HepG2 (cell line): ENCODE measurements at regions not wholly inside any gene's neighbourhood (a gene's known extent, or its start where the extent isn't known, plus 50 kb on each side); places are given as distances from the start of the nearest gene placed in this dataset.

ENCODE experiments used
- ATAC-seq: fragments of 200-7000 bp; cut with Tn5 transposase; 3 replicates; pipeline ENCODE4 v1.9.1; 2020; ENCODE audit warnings: mild to moderate bottlenecking, moderate library complexity
- BruUV-seq: library from RNA; stranded (reverse); fragments of 400-500 nt; replicated peaks from 2 replicates; lab custom pipeline; 2021; lab: Mats Ljungman, UMichigan
- CTCF ChIA-PET: fragments of 300-600 bp; formaldehyde crosslinking; extraction: SDS; loops from one replicate; lab custom pipeline; 2021; ENCODE audit warnings: low total read pairs, inconsistent platforms, low intra/inter-chr PET ratio; lab: Yijun Ruan, JAX
- POLR2A ChIA-PET: fragments of 350-600 bp; sonication (Branson Sonifier 250); formaldehyde crosslinking; loops from one replicate; lab custom pipeline; 2020; ENCODE audit warnings: antibody characterized with exemption, inconsistent platforms; lab: Yijun Ruan, JAX
- DNase-seq: peaks from one replicate; pipeline ENCODE4 v3.0.0-alpha.2; 2015; ENCODE audit warnings: low spot score
- FAIRE-seq: peaks from 3 replicates; lab custom pipeline; 2011; peaks lifted over from hg19 to GRCh38; lab: Jason Lieb, UNC
- H2AFZ ChIP-seq: one replicate; pipeline ENCODE4 v1.6.1; 2011; ENCODE audit warnings: low read length, inconsistent platforms
- H3K27ac ChIP-seq: fragments of 300-600 bp; 3 replicates; pipeline ENCODE4 v1.8.0; 2011; ENCODE audit warnings: mixed run types, mild to moderate bottlenecking, mixed read lengths, low read length, inconsistent platforms; ENCODE audit not compliant: insufficient read depth; ENCODE audit errors: extremely low read length
- H3K27me3 ChIP-seq, 2 experiments: fragments of 200-600 bp in 1 of 2; 2 replicates in 1 of 2; 3 replicates in 1 of 2; pipeline versions ENCODE4 v1.6.0 to v1.8.0; 2011; ENCODE audit warnings: low read length in 2 of 2, mild to moderate bottlenecking in 2 of 2, moderate library complexity in 2 of 2, inconsistent platforms in 1 of 2; ENCODE audit not compliant: insufficient read depth in 2 of 2, control insufficient read depth in 1 of 2
- H3K36me3 ChIP-seq, 2 experiments: fragments of 200-600 bp in 1 of 2; replicated peaks in 1 of 2; 2 replicates in 1 of 2; 3 replicates in 1 of 2; pipeline versions ENCODE4 v1.5.1 to v1.8.0; 2011; ENCODE audit warnings: low read length in 2 of 2, inconsistent platforms in 1 of 2; ENCODE audit not compliant: insufficient read depth in 2 of 2, control insufficient read depth in 1 of 2
- H3K4me1 ChIP-seq: 2 replicates; pipeline ENCODE4 v1.5.1; 2012; ENCODE audit warnings: low read length, inconsistent platforms; ENCODE audit not compliant: insufficient read depth
- H3K4me2 ChIP-seq: 2 replicates; pipeline ENCODE4 v1.6.0; 2011; ENCODE audit warnings: low read depth, low read length, inconsistent platforms
- H3K4me3 ChIP-seq, 3 experiments: fragments of 200-600 bp in 1 of 3; sonication (generic), shearing (Covaris generic) in 1 of 3; replicated peaks in 1 of 3; 2 replicates each; pipeline ENCODE4 v1.5.1; 2011 to 2016; ENCODE audit warnings: low read length in 3 of 3, inconsistent platforms in 2 of 3, low read depth in 2 of 3, mild to moderate bottlenecking in 2 of 3, control low read depth in 1 of 3, mixed read lengths in 1 of 3; ENCODE audit not compliant: insufficient read depth in 1 of 3
- H3K79me2 ChIP-seq: one replicate; pipeline ENCODE4 v1.6.1; 2011; ENCODE audit warnings: low read length, inconsistent platforms; ENCODE audit not compliant: insufficient read depth
- H3K9ac ChIP-seq: 2 replicates; pipeline ENCODE4 v1.6.0; 2011; ENCODE audit warnings: mild to moderate bottlenecking, low read depth, low read length, inconsistent platforms; ENCODE audit not compliant: insufficient read depth
- H3K9me3 ChIP-seq: 2 replicates; pipeline ENCODE4 v1.5.1; 2012; ENCODE audit warnings: mild to moderate bottlenecking, low read length
- H4K20me1 ChIP-seq: 2 replicates; pipeline ENCODE4 v1.6.0; 2011; ENCODE audit warnings: inconsistent platforms, mild to moderate bottlenecking, low read length, moderate library complexity; ENCODE audit not compliant: insufficient read depth
- ERF ChIP-seq: IDR thresholded peaks from 2 replicates; pipeline ENCODE4 v1.6.1; 2018; ENCODE audit warnings: missing biosample characterization, missing genetic modification reagents
- GPN1 ChIP-seq: sonication (generic); formaldehyde crosslinking; IDR thresholded peaks from 2 replicates; pipeline ENCODE4 v1.5.1; 2020; ENCODE audit warnings: missing genetic modification reagents, borderline replicate concordance
- NFATC3 ChIP-seq: sonication (generic); formaldehyde crosslinking; IDR thresholded peaks from 2 replicates; pipeline ENCODE4 v1.5.1; 2020; ENCODE audit warnings: mild to moderate bottlenecking, missing genetic modification reagents
- SCMH1 ChIP-seq: sonication (generic); formaldehyde crosslinking; IDR thresholded peaks from 2 replicates; pipeline ENCODE4 v1.9.0; 2021; ENCODE audit warnings: missing genetic modification reagents, mild to moderate bottlenecking, borderline replicate concordance
- SNAI1 ChIP-seq: sonication (generic); formaldehyde crosslinking; IDR thresholded peaks from 2 replicates; pipeline ENCODE4 v1.5.0; 2020; ENCODE audit warnings: mild to moderate bottlenecking, missing genetic modification reagents, borderline replicate concordance
- XBP1 ChIP-seq: sonication (generic); formaldehyde crosslinking; IDR thresholded peaks from 2 replicates; pipeline ENCODE4 v1.5.0; 2020; ENCODE audit warnings: missing genetic modification reagents
- ZNF20 ChIP-seq: sonication (generic); formaldehyde crosslinking; IDR thresholded peaks from 2 replicates; pipeline ENCODE4 v1.4.0; 2020; ENCODE audit warnings: mild to moderate bottlenecking, moderate library complexity, missing genetic modification reagents
- ZNF335 ChIP-seq: sonication (generic); formaldehyde crosslinking; IDR thresholded peaks from 2 replicates; pipeline ENCODE4 v1.4.0; 2020; ENCODE audit warnings: missing genetic modification reagents
- ZNF557 ChIP-seq: sonication (generic); formaldehyde crosslinking; IDR thresholded peaks from 2 replicates; pipeline ENCODE4 v1.4.0; 2020; ENCODE audit warnings: missing genetic modification reagents
- ZNF737 ChIP-seq: sonication (generic); formaldehyde crosslinking; IDR thresholded peaks from 2 replicates; pipeline ENCODE4 v1.5.0; 2020; ENCODE audit warnings: missing genetic modification reagents, mild to moderate bottlenecking, borderline replicate concordance
- ZNF790 ChIP-seq: sonication (generic); formaldehyde crosslinking; IDR thresholded peaks from 2 replicates; pipeline ENCODE4 v1.8.0; 2022; ENCODE audit warnings: missing genetic modification reagents, mild to moderate bottlenecking, borderline replicate concordance
- WGBS: methylation state at CpG from one replicate; pipeline ENCODE4 v1.1.6; 2017; ENCODE audit warnings: low lambda C conversion rate; 5-methylcytosine and 5-hydroxymethylcytosine counted together
- in situ Hi-C: cut with HindIII; loops from 2 replicates; pipeline ENCODE4 v1.10.0; 2017; ENCODE audit warnings: low pct_unique_long_range_greater_than_20kb; ENCODE audit not compliant: extremely low pct_ligation_motif_present
- intact Hi-C: fragments of 100-400 bp; cut with micrococcal nuclease; formaldehyde crosslinking; loops from one replicate; pipeline ENCODE4 v1.10.0; 2022; ENCODE audit not compliant: unreplicated experiment
- TF ChIP-seq, protein P1 (sequence below): sonication (generic); formaldehyde crosslinking; IDR thresholded peaks from 2 replicates; pipeline ENCODE4 v1.5.0; 2020; ENCODE audit warnings: mild to moderate bottlenecking, missing genetic modification reagents
- TF ChIP-seq, protein P2 (sequence below): IDR thresholded peaks from 2 replicates; pipeline ENCODE4 v1.6.1; 2016; ENCODE audit warnings: control low read depth

DNA sequence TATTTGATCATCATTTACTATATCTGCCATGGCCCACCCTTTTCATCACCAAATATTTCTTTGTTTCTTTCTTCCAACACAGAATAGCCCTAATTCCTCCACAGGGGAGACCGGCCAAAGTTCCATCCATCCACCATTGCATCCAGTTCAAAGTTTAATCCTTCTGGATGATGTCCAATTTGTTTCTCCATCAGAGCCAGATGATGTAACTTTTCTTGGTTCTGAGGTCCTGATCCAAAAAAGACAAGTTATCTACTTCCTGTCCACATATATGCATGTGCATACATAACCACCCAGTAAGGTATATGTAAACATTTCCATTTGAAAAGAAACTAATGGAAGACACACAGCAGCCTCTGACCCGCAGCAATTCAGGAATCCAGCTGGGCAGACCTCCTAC lies 237.3 kb downstream of the SHOX2 start (continued):
- TF ChIP-seq, protein P1, sequence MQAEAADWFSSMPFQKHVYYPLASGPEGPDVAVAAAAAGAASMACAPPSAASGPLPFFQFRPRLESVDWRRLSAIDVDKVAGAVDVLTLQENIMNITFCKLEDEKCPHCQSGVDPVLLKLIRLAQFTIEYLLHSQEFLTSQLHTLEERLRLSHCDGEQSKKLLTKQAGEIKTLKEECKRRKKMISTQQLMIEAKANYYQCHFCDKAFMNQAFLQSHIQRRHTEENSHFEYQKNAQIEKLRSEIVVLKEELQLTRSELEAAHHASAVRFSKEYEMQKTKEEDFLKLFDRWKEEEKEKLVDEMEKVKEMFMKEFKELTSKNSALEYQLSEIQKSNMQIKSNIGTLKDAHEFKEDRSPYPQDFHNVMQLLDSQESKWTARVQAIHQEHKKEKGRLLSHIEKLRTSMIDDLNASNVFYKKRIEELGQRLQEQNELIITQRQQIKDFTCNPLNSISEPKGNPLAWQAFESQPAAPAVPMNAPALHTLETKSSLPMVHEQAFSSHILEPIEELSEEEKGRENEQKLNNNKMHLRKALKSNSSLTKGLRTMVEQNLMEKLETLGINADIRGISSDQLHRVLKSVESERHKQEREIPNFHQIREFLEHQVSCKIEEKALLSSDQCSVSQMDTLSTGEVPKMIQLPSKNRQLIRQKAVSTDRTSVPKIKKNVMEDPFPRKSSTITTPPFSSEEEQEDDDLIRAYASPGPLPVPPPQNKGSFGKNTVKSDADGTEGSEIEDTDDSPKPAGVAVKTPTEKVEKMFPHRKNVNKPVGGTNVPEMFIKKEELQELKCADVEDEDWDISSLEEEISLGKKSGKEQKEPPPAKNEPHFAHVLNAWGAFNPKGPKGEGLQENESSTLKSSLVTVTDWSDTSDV (CRISPR knock-in tag), result no peak
- TF ChIP-seq, all 625 proteins: peak for 0

DNA sequence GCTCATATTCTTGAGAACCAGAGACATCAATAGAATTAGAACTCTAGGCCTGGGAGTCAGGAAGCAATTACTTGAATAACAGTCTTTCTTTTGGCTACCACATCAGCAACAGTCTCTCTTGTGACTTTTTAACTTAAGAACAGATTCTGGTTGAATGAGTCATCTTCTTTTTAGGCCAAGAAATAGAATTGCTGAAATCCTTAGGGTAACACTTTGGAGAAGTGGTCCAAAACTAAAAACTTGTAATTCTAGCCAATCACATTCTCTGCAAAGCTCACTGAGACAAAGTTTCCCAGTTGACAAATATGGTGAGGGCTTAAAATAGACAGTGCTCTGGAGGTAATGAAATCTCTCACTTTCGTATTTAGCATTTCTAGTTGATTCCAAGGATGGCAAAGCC lies 238.0 kb downstream of the SHOX2 start:
- ChIA-PET CTCF (no interaction called here), POLR2A (no interaction called here)
- Histone ChIP-seq H3K4me3 (no peak overlapping the region), H3K9ac (no peak overlapping the region), H3K27ac (no peak overlapping the region), H3K27me3 (no peaks in the 10 kb centered on the region), H2AFZ (no peak overlapping the region), H3K4me2 (no peak overlapping the region), H3K36me3 (no peaks in the 10 kb centered on the region), H3K4me1 (no peaks in the 10 kb centered on the region), H3K9me3 (no peaks in the 10 kb centered on the region), H4K20me1 (no peaks in the 10 kb centered on the region), H3K79me2 (no peaks in the 10 kb centered on the region)
- in situ Hi-C loops, result loop anchor here (10.0 kb wide), 3 partner anchors 447 to 667 kb away; no protein-coding TSS in a partner anchor
- FAIRE-seq (no peak), DNase-seq (no peak), ATAC-seq (no peak)
- WGBS, result 0% methylated on average over 1 of the region's 1 CpG
- no TSS peak for BruUV-seq
- TF ChIP-seq ERF (CRISPR knock-in tag) (no peak), NFATC3 (CRISPR knock-in tag) (no peak), SCMH1 (no peak), SNAI1 (CRISPR knock-in tag) (no peak), XBP1 (CRISPR knock-in tag) (no peak), ZNF557 (CRISPR knock-in tag) (no peak), ZNF335 (no peak), ZNF790 (CRISPR knock-in tag) (no peak), ZNF737 (CRISPR knock-in tag) (no peak), GPN1 (no peak), ZNF20 (CRISPR knock-in tag) (no peak)
- TF ChIP-seq, protein P2, sequence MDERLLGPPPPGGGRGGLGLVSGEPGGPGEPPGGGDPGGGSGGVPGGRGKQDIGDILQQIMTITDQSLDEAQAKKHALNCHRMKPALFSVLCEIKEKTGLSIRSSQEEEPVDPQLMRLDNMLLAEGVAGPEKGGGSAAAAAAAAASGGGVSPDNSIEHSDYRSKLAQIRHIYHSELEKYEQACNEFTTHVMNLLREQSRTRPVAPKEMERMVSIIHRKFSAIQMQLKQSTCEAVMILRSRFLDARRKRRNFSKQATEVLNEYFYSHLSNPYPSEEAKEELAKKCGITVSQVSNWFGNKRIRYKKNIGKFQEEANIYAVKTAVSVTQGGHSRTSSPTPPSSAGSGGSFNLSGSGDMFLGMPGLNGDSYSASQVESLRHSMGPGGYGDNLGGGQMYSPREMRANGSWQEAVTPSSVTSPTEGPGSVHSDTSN (CRISPR knock-in tag), result no peak
- intact Hi-C loops, result no loop called here
